IPS-18a (cell line): ENCODE measurements at regions not wholly inside any gene's neighbourhood (a gene's known extent, or its start where the extent isn't known, plus 50 kb on each side); places are given as distances from the start of the nearest gene placed in this dataset.
"Not testable (repeated sequence)": the region's sequence is repeated elsewhere in the genome, so short reads cannot be mapped to it uniquely, and the experiment has no call there.

Experiments used
- H3K27ac ChIP-seq: one replicate; pipeline ENCODE4 v1.5.1; 2013; ENCODE audit warnings: low read length
- H3K27me3 ChIP-seq: one replicate; pipeline ENCODE4 v1.6.1; 2013; ENCODE audit warnings: mild to moderate bottlenecking, low read length; ENCODE audit not compliant: control insufficient read depth, insufficient read depth
- H3K36me3 ChIP-seq: one replicate; pipeline ENCODE4 v1.6.1; 2013; ENCODE audit warnings: low read depth, low read length; ENCODE audit not compliant: control insufficient read depth
- H3K4me1 ChIP-seq: one replicate; pipeline ENCODE4 v1.6.1; 2013; ENCODE audit warnings: low read depth, low read length; ENCODE audit not compliant: control insufficient read depth
- H3K4me3 ChIP-seq: one replicate; pipeline ENCODE4 v1.5.1; 2013; ENCODE audit warnings: low read length
- H3K9ac ChIP-seq: one replicate; pipeline ENCODE4 v1.6.1; 2013; ENCODE audit warnings: mild to moderate bottlenecking, low read length, moderate library complexity
- H3K9me3 ChIP-seq: one replicate; pipeline ENCODE4 v1.6.1; 2013; ENCODE audit warnings: low read depth, low read length; ENCODE audit not compliant: control insufficient read depth

GRCh38 chr7:91379236-91379635 is 115.0 kb downstream of the FZD1 start:
- Histone ChIP-seq H3K27me3 (no peaks in the 10 kb centered on the region), H3K27ac (no peak overlapping the region), H3K36me3 (no peaks in the 10 kb centered on the region), H3K9me3 (no peaks in the 10 kb centered on the region), H3K9ac (no peak overlapping the region), H3K4me1 (no peaks in the 10 kb centered on the region), H3K4me3 (no peak overlapping the region)

- Histone ChIP-seq H3K27ac (no peak overlapping the region), H3K9me3 (no peaks in the 10 kb centered on the region), H3K4me1 (no peaks in the 10 kb centered on the region), H3K4me3 (no peak overlapping the region), H3K27me3 (no peaks in the 10 kb centered on the region), H3K36me3 (no peaks in the 10 kb centered on the region), H3K9ac (no peak overlapping the region)
Observed at GRCh38 chr7:91379991-91380390, 115.8 kb downstream of the FZD1 start.

GRCh38 chr7:91383053-91383904 is 119.0 kb downstream of the FZD1 start:
- Histone ChIP-seq H3K36me3 (no peaks in the 10 kb centered on the region), H3K4me3 (no peak overlapping the region), H3K9ac (no peak overlapping the region), H3K27me3 (no peaks in the 10 kb centered on the region), H3K9me3 (no peaks in the 10 kb centered on the region), H3K27ac (no peak overlapping the region), H3K4me1 (no peaks in the 10 kb centered on the region)

- H3K27me3 ChIP-seq, result no peaks in the 10 kb centered on the region
- no peak overlapping the region for H3K4me3 ChIP-seq
- no peaks in the 10 kb centered on the region for H3K9me3 ChIP-seq
- H3K9ac ChIP-seq, result no peak overlapping the region
- H3K27ac ChIP-seq, result no peak overlapping the region
- no peaks in the 10 kb centered on the region for H3K36me3 ChIP-seq
- no peaks in the 10 kb centered on the region for H3K4me1 ChIP-seq
Observed at GRCh38 chr7:91383905-91384274, 119.7 kb downstream of the FZD1 start.

- not testable (repeated sequence) for H3K4me1 ChIP-seq, H3K27ac ChIP-seq, H3K9me3 ChIP-seq, H3K36me3 ChIP-seq
- Histone ChIP-seq H3K27me3 (peaks cover 18% of the 10 kb centered on the region), H3K9ac (peak overlapping the region; percentile 36), H3K4me3 (peak overlapping the region; percentile 54)
Observed at GRCh38 chr7:91394757-91395156, 130.5 kb downstream of the FZD1 start.

GRCh38 chr7:91395313-91395712 is 131.1 kb downstream of the FZD1 start:
- H3K4me3 ChIP-seq, result peak overlapping the region; percentile 54
- peak overlapping the region; percentile 36 for H3K9ac ChIP-seq
- not testable (repeated sequence) for H3K36me3 ChIP-seq, H3K27ac ChIP-seq, H3K4me1 ChIP-seq, H3K9me3 ChIP-seq
- peaks cover 18% of the 10 kb centered on the region for H3K27me3 ChIP-seq

GRCh38 chr7:91397096-91397495 is 132.9 kb downstream of the FZD1 start:
- no peak overlapping the region for H3K4me3 ChIP-seq
- H3K9ac ChIP-seq, result no peak overlapping the region
- H3K4me1 ChIP-seq, result no peaks in the 10 kb centered on the region
- H3K9me3 ChIP-seq, result no peaks in the 10 kb centered on the region
- H3K36me3 ChIP-seq, result no peaks in the 10 kb centered on the region
- H3K27ac ChIP-seq, result no peak overlapping the region
- H3K27me3 ChIP-seq, result peaks cover 18% of the 10 kb centered on the region

- H3K4me1 ChIP-seq, result no peaks in the 10 kb centered on the region
- no peak overlapping the region for H3K9ac ChIP-seq
- H3K9me3 ChIP-seq, result no peaks in the 10 kb centered on the region
- H3K27ac ChIP-seq, result no peak overlapping the region
- H3K27me3 ChIP-seq, result peaks cover 18% of the 10 kb centered on the region
- no peaks in the 10 kb centered on the region for H3K36me3 ChIP-seq
- no peak overlapping the region for H3K4me3 ChIP-seq
Observed at GRCh38 chr7:91397612-91398011, 133.4 kb downstream of the FZD1 start.

GRCh38 chr7:91398341-91398740 is 134.1 kb downstream of the FZD1 start:
- H3K36me3 ChIP-seq, result no peaks in the 10 kb centered on the region
- H3K4me3 ChIP-seq, result no peak overlapping the region
- H3K4me1 ChIP-seq, result no peaks in the 10 kb centered on the region
- peaks cover 18% of the 10 kb centered on the region for H3K27me3 ChIP-seq
- H3K9ac ChIP-seq, result no peak overlapping the region
- H3K9me3 ChIP-seq, result no peaks in the 10 kb centered on the region
- no peak overlapping the region for H3K27ac ChIP-seq

- Histone ChIP-seq H3K27me3 (no peaks in the 10 kb centered on the region), H3K27ac (no peak overlapping the region), H3K4me3 (no peak overlapping the region), H3K4me1 (no peaks in the 10 kb centered on the region), H3K9ac (no peak overlapping the region), H3K36me3 (no peaks in the 10 kb centered on the region), H3K9me3 (no peaks in the 10 kb centered on the region)
Observed at GRCh38 chr7:91405092-91405788, 141.0 kb downstream of the FZD1 start.

- not testable (repeated sequence) for H3K4me1 ChIP-seq, H3K4me3 ChIP-seq, H3K27me3 ChIP-seq, H3K27ac ChIP-seq, H3K9me3 ChIP-seq, H3K36me3 ChIP-seq, H3K9ac ChIP-seq
Observed at GRCh38 chr7:91405873-91406272, 141.6 kb downstream of the FZD1 start.

- Histone ChIP-seq H3K4me1 (peaks cover 8% of the 10 kb centered on the region), H3K36me3 (no peaks in the 10 kb centered on the region), H3K27me3 (no peaks in the 10 kb centered on the region), H3K9ac (no peak overlapping the region), H3K27ac (no peak overlapping the region), H3K9me3 (no peaks in the 10 kb centered on the region), H3K4me3 (no peak overlapping the region)
Observed at GRCh38 chr7:91407942-91408341, 143.7 kb downstream of the FZD1 start.
